ENCODE measurements at regions not wholly inside any gene's neighbourhood (a gene's known extent, or its start where the extent isn't known, plus 50 kb on each side); places are given as distances from the start of the nearest gene placed in this dataset.

DNA sequence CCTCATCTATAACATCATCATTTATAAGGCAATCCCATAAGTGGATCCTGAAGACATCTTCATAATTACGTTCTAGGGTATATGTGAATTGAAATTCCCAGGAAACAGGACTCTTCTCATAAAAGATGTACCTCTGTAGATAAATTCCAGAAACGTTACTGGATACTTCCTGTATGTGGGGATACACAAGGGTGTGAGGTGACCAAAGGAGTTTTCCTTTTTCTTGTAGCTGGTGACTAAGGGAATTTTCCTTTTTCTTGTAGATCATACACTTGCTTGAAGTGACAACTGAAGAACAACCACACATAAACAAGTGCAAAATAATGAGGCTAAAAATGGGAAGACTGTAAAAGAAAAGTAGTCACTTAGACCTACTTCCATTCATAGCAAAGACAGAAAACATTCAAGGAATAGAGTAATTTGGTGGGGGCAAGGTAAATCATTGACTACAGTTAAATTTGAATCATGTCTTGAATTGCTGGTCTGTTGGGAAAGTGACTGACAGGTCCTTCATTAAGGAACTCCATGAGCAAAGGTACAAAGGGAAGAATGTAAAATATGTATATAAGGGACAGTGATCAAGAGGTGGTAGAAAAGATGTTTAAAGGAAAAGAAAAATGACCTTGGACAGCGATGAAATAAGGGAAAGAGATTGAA, 53.2 kb upstream of the UBE2E3 start:
- H3K9me3 ChIP-seq, result no peaks in the 10 kb centered on the region
- no peak for DNase-seq
- H3K36me3 ChIP-seq (ENCODE audit: low read depth), result no peaks in the 10 kb centered on the region
- intact Hi-C loops (cut with DNase I, micrococcal nuclease), result no loop called here
- no peaks in the 10 kb centered on the region for H3K4me1 ChIP-seq (ENCODE audit: low read depth)
- TF ChIP-seq, protein P1, sequence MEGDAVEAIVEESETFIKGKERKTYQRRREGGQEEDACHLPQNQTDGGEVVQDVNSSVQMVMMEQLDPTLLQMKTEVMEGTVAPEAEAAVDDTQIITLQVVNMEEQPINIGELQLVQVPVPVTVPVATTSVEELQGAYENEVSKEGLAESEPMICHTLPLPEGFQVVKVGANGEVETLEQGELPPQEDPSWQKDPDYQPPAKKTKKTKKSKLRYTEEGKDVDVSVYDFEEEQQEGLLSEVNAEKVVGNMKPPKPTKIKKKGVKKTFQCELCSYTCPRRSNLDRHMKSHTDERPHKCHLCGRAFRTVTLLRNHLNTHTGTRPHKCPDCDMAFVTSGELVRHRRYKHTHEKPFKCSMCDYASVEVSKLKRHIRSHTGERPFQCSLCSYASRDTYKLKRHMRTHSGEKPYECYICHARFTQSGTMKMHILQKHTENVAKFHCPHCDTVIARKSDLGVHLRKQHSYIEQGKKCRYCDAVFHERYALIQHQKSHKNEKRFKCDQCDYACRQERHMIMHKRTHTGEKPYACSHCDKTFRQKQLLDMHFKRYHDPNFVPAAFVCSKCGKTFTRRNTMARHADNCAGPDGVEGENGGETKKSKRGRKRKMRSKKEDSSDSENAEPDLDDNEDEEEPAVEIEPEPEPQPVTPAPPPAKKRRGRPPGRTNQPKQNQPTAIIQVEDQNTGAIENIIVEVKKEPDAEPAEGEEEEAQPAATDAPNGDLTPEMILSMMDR (IDR thresholded peaks at IDR 0.05), result no peak
- H3K4me3 ChIP-seq, result no peak overlapping the region
- peak; percentile 89 for ATAC-seq

GRCh38 chr2:180925700-180926099, 54.7 kb upstream of the UBE2E3 start:
- no peak for DNase-seq
- TF ChIP-seq, protein P1 (IDR thresholded peaks at IDR 0.05), result no peak
- ATAC-seq, result peak; percentile 50
- H3K9me3 ChIP-seq, result no peaks in the 10 kb centered on the region
- no peaks in the 10 kb centered on the region for H3K36me3 ChIP-seq (ENCODE audit: low read depth)
- no peaks in the 10 kb centered on the region for H3K4me1 ChIP-seq (ENCODE audit: low read depth)
- no peak overlapping the region for H3K4me3 ChIP-seq
- intact Hi-C loops (cut with DNase I, micrococcal nuclease), result no loop called here

- no peaks in the 10 kb centered on the region for H3K36me3 ChIP-seq (ENCODE audit: low read depth)
- TF ChIP-seq, protein P1 (IDR thresholded peaks at IDR 0.05), result no peak
- ATAC-seq (peak; percentile 72), DNase-seq (no peak)
- H3K4me1 ChIP-seq (ENCODE audit: low read depth), result no peaks in the 10 kb centered on the region
- no peaks in the 10 kb centered on the region for H3K9me3 ChIP-seq
- H3K4me3 ChIP-seq, result no peak overlapping the region
- intact Hi-C loops (cut with DNase I, micrococcal nuclease), result no loop called here
Measured at GRCh38 chr2:180924063-180924462, 56.3 kb upstream of the UBE2E3 start.

GRCh38 chr2:180910831-180911665, 69.4 kb upstream of the UBE2E3 start:
- no peaks in the 10 kb centered on the region for H3K9me3 ChIP-seq
- H3K36me3 ChIP-seq (ENCODE audit: low read depth), result no peaks in the 10 kb centered on the region
- TF ChIP-seq, protein P1 (IDR thresholded peaks at IDR 0.05), result no peak
- H3K4me1 ChIP-seq (ENCODE audit: low read depth), result no peaks in the 10 kb centered on the region
- ATAC-seq (no peak), DNase-seq (no peak)
- intact Hi-C loops (cut with DNase I, micrococcal nuclease), result no loop called here
- no peak overlapping the region for H3K4me3 ChIP-seq

- intact Hi-C loops (cut with DNase I, micrococcal nuclease), result no loop called here
- Histone ChIP-seq H3K4me3 (no peak overlapping the region), H3K4me1 (ENCODE audit: low read depth) (no peaks in the 10 kb centered on the region), H3K36me3 (ENCODE audit: low read depth) (no peaks in the 10 kb centered on the region), H3K9me3 (no peaks in the 10 kb centered on the region)
- TF ChIP-seq, protein P1 (IDR thresholded peaks at IDR 0.05), result no peak
- DNase-seq (no peak), ATAC-seq (no peak)
Measured at GRCh38 chr2:180907731-180908130, 72.7 kb upstream of the UBE2E3 start.
